Endothelial cell of umbilical vein (primary cell): ENCODE measurements at regions not wholly inside any gene's neighbourhood (a gene's known extent, or its start where the extent isn't known, plus 50 kb on each side); places are given as distances from the start of the nearest gene placed in this dataset.

Source experiments
- BruUV-seq: library from RNA; stranded (reverse); fragments of 400-500 nt; replicated peaks from 2 replicates; lab custom pipeline; 2021; lab: Mats Ljungman, UMichigan
- CTCF ChIA-PET: fragments of 300-600, 350-600 bp; sonication (Branson Sonifier 250); formaldehyde crosslinking; loops from one replicate; lab custom pipeline; 2021; ENCODE audit warnings: antibody characterized with exemption, inconsistent platforms; lab: Charles Lee
- POLR2A ChIA-PET: fragments of 300-600, 350-600 bp; sonication (Branson Sonifier 250); formaldehyde crosslinking; loops from one replicate; lab custom pipeline; 2021; ENCODE audit warnings: antibody characterized with exemption, inconsistent platforms; lab: Charles Lee
- DNase-seq: peaks from one replicate; pipeline ENCODE4 v3.0.0-alpha.2; 2011; ENCODE audit warnings: low read depth, low spot score
- FAIRE-seq: peaks from 2 replicates; lab custom pipeline; 2011; peaks lifted over from hg19 to GRCh38; lab: Jason Lieb, UNC
- H2AFZ ChIP-seq: 2 replicates; pipeline ENCODE4 v1.6.0; 2012; ENCODE audit warnings: low read depth, low read length, control low read depth, inconsistent platforms
- H3K27ac ChIP-seq: 2 replicates; pipeline ENCODE4 v1.5.1; 2011; ENCODE audit warnings: low read depth, mild to moderate bottlenecking, control low read depth, low read length, moderate library complexity; ENCODE audit not compliant: insufficient read depth
- H3K27me3 ChIP-seq, 2 experiments: 2 replicates each; pipeline versions ENCODE4 v1.6.0 to v1.6.1; 2011; ENCODE audit warnings: low read length in 2 of 2, mixed read lengths in 1 of 2; ENCODE audit not compliant: control insufficient read depth in 2 of 2, insufficient read depth in 2 of 2
- H3K36me3 ChIP-seq, 2 experiments: 2 replicates in 1 of 2; 3 replicates in 1 of 2; pipeline ENCODE4 v1.5.1; 2011; ENCODE audit warnings: low read length in 2 of 2, mild to moderate bottlenecking in 1 of 2, moderate library complexity in 1 of 2; ENCODE audit not compliant: control insufficient read depth in 2 of 2, insufficient read depth in 2 of 2; ENCODE audit errors: extremely low read depth in 1 of 2
- H3K4me1 ChIP-seq: 3 replicates; pipeline ENCODE4 v1.5.1; 2011; ENCODE audit warnings: mild to moderate bottlenecking, low read length; ENCODE audit not compliant: control insufficient read depth, insufficient read depth; ENCODE audit errors: extremely low read depth
- H3K4me2 ChIP-seq: 2 replicates; pipeline ENCODE4 v1.6.1; 2011; ENCODE audit warnings: low read length, control low read depth, mixed read lengths; ENCODE audit not compliant: insufficient read depth
- H3K4me3 ChIP-seq, 3 experiments: fragments of 200-600 bp in 1 of 3; sonication (generic), shearing (Covaris generic) in 1 of 3; replicated peaks in 1 of 3; 2 replicates each; pipeline ENCODE4 v1.5.1; 2011 to 2016; ENCODE audit warnings: control low read depth in 3 of 3, low read length in 3 of 3, mild to moderate bottlenecking in 2 of 3, inconsistent platforms in 1 of 3, low read depth in 1 of 3, moderate library complexity in 1 of 3; ENCODE audit not compliant: insufficient read depth in 1 of 3
- H3K79me2 ChIP-seq: 2 replicates; pipeline ENCODE4 v1.6.0; 2012; ENCODE audit warnings: low read length, inconsistent platforms; ENCODE audit not compliant: control insufficient read depth, insufficient read depth
- H3K9ac ChIP-seq: replicated peaks from 2 replicates; pipeline ENCODE3; 2011; ENCODE audit warnings: low read length, control low read depth; ENCODE audit not compliant: insufficient read depth; ENCODE audit errors: extremely low read depth
- H3K9me1 ChIP-seq: replicated peaks from 3 replicates; pipeline ENCODE4 v1.6.0; 2011; ENCODE audit warnings: mild to moderate bottlenecking, low read length; ENCODE audit not compliant: control insufficient read depth, insufficient read depth; ENCODE audit errors: extremely low read depth
- H3K9me3 ChIP-seq: replicated peaks from 2 replicates; pipeline ENCODE4 v1.5.1; 2012; ENCODE audit warnings: low read length, inconsistent platforms; ENCODE audit not compliant: control insufficient read depth, insufficient read depth
- H4K20me1 ChIP-seq: replicated peaks from 2 replicates; pipeline ENCODE3; 2011; ENCODE audit warnings: mild to moderate bottlenecking, low read length; ENCODE audit not compliant: control insufficient read depth, insufficient read depth; ENCODE audit errors: extremely low read depth
- EZH2 ChIP-seq: IDR thresholded peaks from 2 replicates; pipeline ENCODE4 v1.6.1; 2012; ENCODE audit warnings: borderline replicate concordance, low read depth, mild to moderate bottlenecking, moderate library complexity, low read length, inconsistent platforms; ENCODE audit not compliant: severe bottlenecking
- FOS ChIP-seq: IDR thresholded peaks from 2 replicates; pipeline ENCODE4 v1.6.1; 2011; ENCODE audit warnings: mild to moderate bottlenecking, low read length, moderate library complexity, borderline replicate concordance; ENCODE audit not compliant: insufficient read depth
- GATA2 ChIP-seq: IDR thresholded peaks from 2 replicates; pipeline ENCODE4 v1.7.0; 2011; ENCODE audit warnings: low read depth, mild to moderate bottlenecking, moderate library complexity, mixed read lengths, low read length; ENCODE audit not compliant: insufficient read length, insufficient read depth
- JUN ChIP-seq: IDR thresholded peaks from 2 replicates; pipeline ENCODE4 v1.6.1; 2011; ENCODE audit warnings: borderline replicate concordance, low read depth; ENCODE audit not compliant: insufficient read length, insufficient read depth
- MYC ChIP-seq: IDR thresholded peaks from one replicate; pipeline ENCODE4 v1.6.1; 2011; ENCODE audit warnings: mild to moderate bottlenecking, low read depth, low read length
- POLR2A ChIP-seq: IDR thresholded peaks from 2 replicates; pipeline ENCODE4 v1.6.1; 2012; ENCODE audit warnings: low read depth, mild to moderate bottlenecking, control low read depth, low read length
- POLR2AphosphoS5 ChIP-seq: IDR thresholded peaks from 2 replicates; pipeline ENCODE4 v1.6.1; 2012; ENCODE audit warnings: low read depth, mild to moderate bottlenecking, control low read depth, low read length, moderate library complexity; ENCODE audit not compliant: insufficient read depth
- dilution Hi-C: fragments of 300-500 bp; cut with MboI; formaldehyde crosslinking; loops from one replicate; pipeline ENCODE4 v1.15.0; 2019; ENCODE audit warnings: low sequenced_read_pairs; ENCODE audit not compliant: extremely low pct_ligation_motif_present
- intact Hi-C: fragments of 100-400 bp; cut with micrococcal nuclease; formaldehyde crosslinking; loops from one replicate; pipeline ENCODE4 v1.10.0; 2022
- TF ChIP-seq, protein P1 (sequence below): IDR thresholded peaks from 2 replicates; pipeline ENCODE4 v1.6.1; 2011; ENCODE audit not compliant: insufficient read depth, insufficient read length
- TF ChIP-seq, protein P2 (sequence below), 2 donors: IDR thresholded peaks; 1 replicate in 1 of 2; 2 replicates in 1 of 2; pipeline ENCODE4 v1.5.1; 2011; ENCODE audit warnings: low read length in 2 of 2, mild to moderate bottlenecking in 2 of 2, moderate library complexity in 2 of 2, control low read depth in 1 of 2, inconsistent platforms in 1 of 2, low read depth in 1 of 2; ENCODE audit not compliant: insufficient read depth in 1 of 2; ENCODE audit errors: extremely low read depth in 1 of 2

DNA sequence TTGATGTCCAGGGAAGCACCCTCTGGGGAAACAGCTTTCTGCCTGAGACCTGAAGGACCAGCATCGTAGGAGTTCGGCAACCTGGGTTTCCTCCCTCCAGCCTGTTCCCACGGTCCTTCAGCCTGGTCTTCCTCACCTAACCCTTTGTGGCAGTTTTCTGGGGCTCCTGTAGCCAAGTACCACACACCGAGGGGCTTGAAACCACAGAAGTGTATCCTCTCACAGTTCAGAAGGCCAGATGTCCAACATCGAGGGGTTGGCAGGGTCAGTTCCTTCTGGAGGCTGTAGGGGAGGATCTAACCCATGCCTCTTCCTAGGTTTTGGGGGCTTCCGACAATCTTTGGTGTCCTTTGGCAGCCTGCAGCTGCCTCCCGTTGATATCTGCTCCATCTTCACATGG is 381.0 kb upstream of the TNRC6C start:
- intact Hi-C loops (no loop called here), dilution Hi-C loops (no loop called here)
- ChIA-PET CTCF (no interaction called here), POLR2A (no interaction called here)
- BruUV-seq, result no TSS peak
- Histone ChIP-seq H3K9me1 (no peaks in the 10 kb centered on the region), H2AFZ (no peak overlapping the region), H3K9ac (no peak overlapping the region), H3K9me3 (no peaks in the 10 kb centered on the region), H3K27me3 (peaks cover 11 to 13% of the 10 kb centered on the region in 2 experiments), H3K4me3 (no peak overlapping the region), H3K36me3 (no peaks in the 10 kb centered on the region), H3K79me2 (no peaks in the 10 kb centered on the region), H4K20me1 (no peaks in the 10 kb centered on the region), H3K4me2 (no peak overlapping the region), H3K27ac (no peak overlapping the region), H3K4me1 (no peaks in the 10 kb centered on the region)
- DNase-seq, result no peak
- no peak for FAIRE-seq
- TF ChIP-seq FOS, result no peak
- TF ChIP-seq EZH2, result no peak
- no peak for TF ChIP-seq POLR2A
- no peak for TF ChIP-seq GATA2
- TF ChIP-seq JUN, result no peak
- no peak for TF ChIP-seq POLR2AphosphoS5
- TF ChIP-seq, protein P1, sequence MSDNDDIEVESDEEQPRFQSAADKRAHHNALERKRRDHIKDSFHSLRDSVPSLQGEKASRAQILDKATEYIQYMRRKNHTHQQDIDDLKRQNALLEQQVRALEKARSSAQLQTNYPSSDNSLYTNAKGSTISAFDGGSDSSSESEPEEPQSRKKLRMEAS, result no peak
- TF ChIP-seq, protein P2, sequence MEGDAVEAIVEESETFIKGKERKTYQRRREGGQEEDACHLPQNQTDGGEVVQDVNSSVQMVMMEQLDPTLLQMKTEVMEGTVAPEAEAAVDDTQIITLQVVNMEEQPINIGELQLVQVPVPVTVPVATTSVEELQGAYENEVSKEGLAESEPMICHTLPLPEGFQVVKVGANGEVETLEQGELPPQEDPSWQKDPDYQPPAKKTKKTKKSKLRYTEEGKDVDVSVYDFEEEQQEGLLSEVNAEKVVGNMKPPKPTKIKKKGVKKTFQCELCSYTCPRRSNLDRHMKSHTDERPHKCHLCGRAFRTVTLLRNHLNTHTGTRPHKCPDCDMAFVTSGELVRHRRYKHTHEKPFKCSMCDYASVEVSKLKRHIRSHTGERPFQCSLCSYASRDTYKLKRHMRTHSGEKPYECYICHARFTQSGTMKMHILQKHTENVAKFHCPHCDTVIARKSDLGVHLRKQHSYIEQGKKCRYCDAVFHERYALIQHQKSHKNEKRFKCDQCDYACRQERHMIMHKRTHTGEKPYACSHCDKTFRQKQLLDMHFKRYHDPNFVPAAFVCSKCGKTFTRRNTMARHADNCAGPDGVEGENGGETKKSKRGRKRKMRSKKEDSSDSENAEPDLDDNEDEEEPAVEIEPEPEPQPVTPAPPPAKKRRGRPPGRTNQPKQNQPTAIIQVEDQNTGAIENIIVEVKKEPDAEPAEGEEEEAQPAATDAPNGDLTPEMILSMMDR (IDR thresholded peaks at IDR 0.05; ENCODE audit: extremely low read depth in 1 of 2, insufficient read depth in 1 of 2, low read depth in 1 of 2, low read length in 2 of 2), result no peak
- TF ChIP-seq MYC, result no peak
